Right atrium auricular region (tissue), 2 donors: ENCODE measurements at regions not wholly inside any gene's neighbourhood (a gene's known extent, or its start where the extent isn't known, plus 50 kb on each side); places are given as distances from the start of the nearest gene placed in this dataset.

ENCODE experiments used
- DNase-seq: peaks from one replicate; pipeline ENCODE4 v3.0.0-alpha.2; 2019; ENCODE audit warnings: low spot score
- H3K27ac ChIP-seq, 2 donors: fragments of 200-600 bp; sonication (generic); 1 replicate in 1 of 2; 2 replicates in 1 of 2; pipeline ENCODE4 v1.5.1; 2016 to 2019
- H3K27me3 ChIP-seq, 2 donors: fragments of 200-600 bp; sonication (generic); one replicate each; pipeline versions ENCODE4 v1.5.1 to v1.6.0; 2017 to 2019
- H3K36me3 ChIP-seq: fragments of 200-600 bp; sonication (generic); one replicate; pipeline ENCODE4 v1.5.1; 2016
- H3K4me1 ChIP-seq, 2 donors: fragments of 200-600 bp; sonication (generic); one replicate each; pipeline versions ENCODE4 v1.5.1 to v1.6.0; 2017 to 2019
- H3K4me3 ChIP-seq, 2 donors: fragments of 200-600 bp; sonication (generic); 1 replicate in 1 of 2; 2 replicates in 1 of 2; pipeline ENCODE4 v1.5.1; 2017 to 2019; ENCODE audit warnings: mild to moderate bottlenecking in 1 of 2, moderate library complexity in 1 of 2
- H3K9me3 ChIP-seq, 2 donors: fragments of 200-600 bp; sonication (generic); one replicate each; pipeline ENCODE4 v1.5.1; 2019
- TF ChIP-seq, protein P1 (sequence below), 2 donors: fragments of 200-600 bp; sonication (generic); IDR thresholded peaks; one replicate each; pipeline ENCODE4 v1.5.1; 2019; ENCODE audit warnings: antibody characterized with exemption in 2 of 2

DNA sequence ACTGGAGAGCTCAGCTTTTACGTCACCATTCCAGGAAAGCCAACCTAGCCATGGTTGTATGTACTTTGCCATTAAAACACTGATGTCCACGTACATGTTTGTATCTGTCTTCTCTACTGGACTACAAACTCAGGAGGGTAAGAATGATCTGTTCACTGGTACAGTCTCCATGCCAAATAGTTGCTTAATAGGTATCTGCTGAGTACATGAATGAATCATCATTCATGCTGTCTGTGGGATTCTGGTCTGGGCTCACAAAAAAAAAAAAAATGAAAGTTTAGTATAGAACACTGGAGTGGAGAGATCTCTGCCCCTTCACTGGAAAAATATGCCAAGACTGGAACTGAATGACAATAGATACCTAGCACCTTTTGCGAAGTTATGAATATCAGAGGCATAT lies 102.6 kb upstream of the ITGA4 start:
- no peaks in the 10 kb centered on the region for H3K4me1 ChIP-seq
- no peak for DNase-seq
- H3K27me3 ChIP-seq: no peaks in the 10 kb centered on the region
- H3K27ac ChIP-seq: no peak overlapping the region
- no peaks in the 10 kb centered on the region for H3K36me3 ChIP-seq
- H3K4me3 ChIP-seq: no peak overlapping the region
- TF ChIP-seq, protein P1, sequence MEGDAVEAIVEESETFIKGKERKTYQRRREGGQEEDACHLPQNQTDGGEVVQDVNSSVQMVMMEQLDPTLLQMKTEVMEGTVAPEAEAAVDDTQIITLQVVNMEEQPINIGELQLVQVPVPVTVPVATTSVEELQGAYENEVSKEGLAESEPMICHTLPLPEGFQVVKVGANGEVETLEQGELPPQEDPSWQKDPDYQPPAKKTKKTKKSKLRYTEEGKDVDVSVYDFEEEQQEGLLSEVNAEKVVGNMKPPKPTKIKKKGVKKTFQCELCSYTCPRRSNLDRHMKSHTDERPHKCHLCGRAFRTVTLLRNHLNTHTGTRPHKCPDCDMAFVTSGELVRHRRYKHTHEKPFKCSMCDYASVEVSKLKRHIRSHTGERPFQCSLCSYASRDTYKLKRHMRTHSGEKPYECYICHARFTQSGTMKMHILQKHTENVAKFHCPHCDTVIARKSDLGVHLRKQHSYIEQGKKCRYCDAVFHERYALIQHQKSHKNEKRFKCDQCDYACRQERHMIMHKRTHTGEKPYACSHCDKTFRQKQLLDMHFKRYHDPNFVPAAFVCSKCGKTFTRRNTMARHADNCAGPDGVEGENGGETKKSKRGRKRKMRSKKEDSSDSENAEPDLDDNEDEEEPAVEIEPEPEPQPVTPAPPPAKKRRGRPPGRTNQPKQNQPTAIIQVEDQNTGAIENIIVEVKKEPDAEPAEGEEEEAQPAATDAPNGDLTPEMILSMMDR (IDR thresholded peaks at IDR 0.05): no peak
- no peaks in the 10 kb centered on the region for H3K9me3 ChIP-seq

DNA sequence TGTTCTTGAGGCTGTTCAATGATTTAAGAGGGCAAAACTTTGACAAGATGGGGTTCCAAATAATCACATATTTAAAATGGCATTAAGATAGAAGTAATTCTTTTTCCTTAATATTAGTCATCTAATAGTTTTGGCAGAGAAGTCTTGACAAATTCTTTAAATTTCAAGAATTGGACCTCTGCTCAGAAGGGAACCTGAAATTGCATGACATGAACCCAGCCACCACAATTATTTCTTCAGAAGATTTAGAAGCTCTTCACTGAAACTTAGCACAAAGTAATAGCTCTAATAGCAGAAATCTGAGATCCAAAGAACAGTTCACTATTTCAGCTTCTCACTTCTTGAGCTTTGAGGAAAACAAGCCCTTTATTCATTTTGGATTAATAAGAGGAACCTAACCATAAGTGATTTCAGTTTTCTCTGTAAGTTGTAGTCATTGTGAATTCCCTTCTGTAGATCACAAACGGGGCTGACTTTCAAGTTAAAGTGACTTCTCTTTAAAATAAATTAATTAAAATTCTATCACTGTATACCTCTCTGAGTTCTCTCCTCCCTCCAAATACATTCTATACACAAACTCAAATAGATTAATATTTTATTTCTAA lies 100.6 kb upstream of the ITGA4 start:
- H3K4me1 ChIP-seq: no peaks in the 10 kb centered on the region
- TF ChIP-seq, protein P1 (IDR thresholded peaks at IDR 0.05): no peak
- H3K27ac ChIP-seq: no peak overlapping the region
- H3K9me3 ChIP-seq: no peaks in the 10 kb centered on the region
- no peaks in the 10 kb centered on the region for H3K27me3 ChIP-seq
- no peak for DNase-seq
- no peak overlapping the region for H3K4me3 ChIP-seq
- H3K36me3 ChIP-seq: no peaks in the 10 kb centered on the region

DNA sequence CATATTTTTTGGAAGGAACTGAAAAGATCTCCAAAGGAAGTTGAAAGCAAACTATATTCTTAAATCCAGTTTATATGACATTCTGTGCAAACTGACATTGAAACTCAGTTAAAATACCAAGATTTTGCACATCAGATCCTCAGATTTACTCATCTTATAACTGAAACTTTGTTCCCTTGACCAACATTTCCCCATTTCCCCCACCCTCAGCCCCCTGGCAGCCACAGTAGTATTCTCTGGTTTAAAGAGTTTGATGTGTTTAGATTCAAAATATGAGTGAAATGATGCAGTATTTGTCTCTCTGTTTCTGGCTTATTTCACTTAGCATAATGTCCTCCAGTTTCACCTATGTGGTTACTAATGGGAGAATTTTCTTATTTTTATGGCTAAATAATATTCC lies 99.2 kb upstream of the ITGA4 start:
- no peaks in the 10 kb centered on the region for H3K36me3 ChIP-seq
- no peak for DNase-seq
- TF ChIP-seq, protein P1 (IDR thresholded peaks at IDR 0.05): no peak
- H3K9me3 ChIP-seq: no peaks in the 10 kb centered on the region
- H3K27ac ChIP-seq: no peak overlapping the region
- no peaks in the 10 kb centered on the region for H3K27me3 ChIP-seq
- H3K4me3 ChIP-seq: no peak overlapping the region
- H3K4me1 ChIP-seq: no peaks in the 10 kb centered on the region

DNA sequence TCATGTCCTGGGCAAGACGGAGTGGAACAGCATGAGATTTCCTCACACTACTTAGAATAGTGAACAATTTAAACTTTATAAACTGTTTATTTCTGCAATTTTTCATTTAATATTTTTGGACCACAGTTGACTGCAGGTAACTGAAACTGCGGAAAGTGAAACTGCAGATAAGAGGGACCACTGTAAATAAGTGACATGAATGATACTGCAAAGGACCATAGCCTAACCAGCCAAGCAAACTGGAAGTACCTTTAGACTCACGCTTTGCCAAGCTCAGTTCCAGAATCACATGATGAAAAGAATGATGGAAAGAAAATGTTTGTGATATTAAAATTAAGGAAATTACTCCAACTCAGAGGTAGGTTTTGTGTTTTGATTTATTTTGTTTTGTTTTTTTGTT lies 94.6 kb upstream of the ITGA4 start:
- no peaks in the 10 kb centered on the region for H3K4me1 ChIP-seq
- TF ChIP-seq, protein P1 (IDR thresholded peaks at IDR 0.05): no peak
- no peak overlapping the region for H3K27ac ChIP-seq
- no peak for DNase-seq
- no peak overlapping the region for H3K4me3 ChIP-seq
- no peaks in the 10 kb centered on the region for H3K9me3 ChIP-seq
- no peaks in the 10 kb centered on the region for H3K27me3 ChIP-seq
- H3K36me3 ChIP-seq: no peaks in the 10 kb centered on the region

DNA sequence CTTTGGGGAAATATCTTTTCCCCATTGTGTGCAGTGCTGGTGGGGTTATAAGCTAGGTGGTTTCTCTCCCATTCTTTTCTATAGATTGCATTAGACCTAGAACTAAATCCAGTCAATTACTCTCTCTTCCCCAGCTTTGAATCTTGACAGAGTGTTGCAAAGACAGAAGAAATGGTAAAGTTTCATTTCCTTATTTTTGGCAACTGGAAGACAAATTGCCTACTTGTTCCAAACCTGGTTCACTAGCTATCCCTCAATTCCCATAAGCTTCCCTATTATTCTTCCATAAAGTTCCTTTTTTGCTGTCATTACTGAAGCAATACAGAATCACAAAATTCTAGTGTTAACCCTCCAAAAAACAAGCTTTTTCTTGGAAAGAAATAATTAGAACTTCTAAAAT lies 94.0 kb upstream of the ITGA4 start:
- no peak overlapping the region for H3K27ac ChIP-seq

More for the DNA sequence above, 94.0 kb upstream of the ITGA4 start:
- DNase-seq: no peak
- Histone ChIP-seq H3K4me1 (no peaks in the 10 kb centered on the region), H3K9me3 (no peaks in the 10 kb centered on the region), H3K27me3 (no peaks in the 10 kb centered on the region), H3K4me3 (no peak overlapping the region), H3K36me3 (no peaks in the 10 kb centered on the region)
- TF ChIP-seq, protein P1 (IDR thresholded peaks at IDR 0.05): no peak
